Erythroblast (primary cell): ENCODE measurements at regions not wholly inside any gene's neighbourhood (a gene's known extent, or its start where the extent isn't known, plus 50 kb on each side); places are given as distances from the start of the nearest gene placed in this dataset.

Source experiments
- GATA1 ChIP-seq: IDR thresholded peaks from 2 replicates; pipeline ENCODE4 v1.6.1; 2011; ENCODE audit warnings: low read depth, mild to moderate bottlenecking, control low read depth, low read length, moderate library complexity
- POLR2A ChIP-seq: IDR thresholded peaks from 2 replicates; pipeline ENCODE4 v1.6.1; 2011; ENCODE audit warnings: mild to moderate bottlenecking, low read length

DNA sequence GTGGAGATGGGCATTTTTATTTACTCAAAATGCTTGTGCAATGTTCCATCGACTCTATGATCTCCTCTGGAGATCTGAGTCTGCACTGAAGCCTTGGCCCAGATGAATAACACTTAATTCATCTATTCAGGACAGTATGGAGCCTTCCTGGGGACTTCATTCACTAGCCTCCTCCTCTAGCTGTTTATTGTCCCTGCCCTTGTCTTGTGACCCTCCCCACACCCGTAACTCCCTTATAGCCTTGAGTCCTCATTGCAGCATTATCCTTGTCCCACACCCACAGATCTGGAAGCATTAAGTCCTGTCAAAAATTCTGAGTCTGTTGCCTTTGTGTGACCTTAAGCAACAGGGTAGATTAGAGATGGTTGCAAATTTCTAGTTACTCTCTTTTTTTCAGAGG lies 138.3 kb upstream of the LMO4 start:
- TF ChIP-seq POLR2A (no peak), GATA1 (no peak)
